ENCODE measurements at regions not wholly inside any gene's neighbourhood (a gene's known extent, or its start where the extent isn't known, plus 50 kb on each side); places are given as distances from the start of the nearest gene placed in this dataset.

DNA sequence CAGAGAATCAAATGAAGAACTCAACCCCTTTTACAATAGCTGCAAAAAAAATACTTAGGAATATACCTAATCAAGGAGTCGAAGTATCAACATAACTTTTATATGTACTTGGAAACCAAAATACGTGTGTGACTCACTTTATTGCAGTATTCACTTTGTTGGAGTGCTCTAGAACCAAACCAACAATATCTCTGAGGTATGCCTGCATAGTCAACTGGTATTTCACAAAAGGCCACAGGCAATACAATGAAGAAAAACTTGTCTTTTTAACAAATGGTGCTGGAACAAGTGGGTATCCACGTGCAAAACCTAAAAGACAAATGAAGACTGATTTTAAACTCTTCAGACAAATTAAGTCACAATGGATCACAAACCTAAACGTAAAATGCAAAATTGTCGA, 385.7 kb downstream of the TLE1 start:
- no peaks in the 10 kb centered on the region for H3K79me2 ChIP-seq (ENCODE audit: control insufficient read depth, insufficient read depth, low read length)
- POLR2A ChIA-PET: no interaction called here
- H3K9ac ChIP-seq (ENCODE audit: control insufficient read depth, insufficient read depth, low read length): no peak overlapping the region
- CTCF ChIA-PET: no interaction called here
- H3K4me1 ChIP-seq (ENCODE audit: control insufficient read depth, insufficient read depth, low read length): no peaks in the 10 kb centered on the region
- BruUV-seq (replicated peaks): no TSS peak
- ATAC-seq (no peak), DNase-seq (ENCODE audit: low read depth, low spot score) (no peak), FAIRE-seq (no peak)
- RAD21 ChIA-PET (ENCODE audit: unreplicated experiment): no interaction called here
- SMC1A ChIA-PET (ENCODE audit: uncharacterized antibody, unreplicated experiment): no interaction called here
- no peaks in the 10 kb centered on the region for H3K9me3 ChIP-seq (replicated peaks; ENCODE audit: control insufficient read depth, insufficient read depth, low read length)
- H3K4me3 ChIP-seq: no peak overlapping the region
- intact Hi-C loops (cut with micrococcal nuclease; ENCODE audit: unreplicated experiment): no loop called here
- H3K4me2 ChIP-seq (ENCODE audit: control insufficient read depth, insufficient read depth): no peak overlapping the region
- no peak for TF ChIP-seq CEBPB (IDR thresholded peaks at IDR 0.05; ENCODE audit: borderline replicate concordance in 1 of 2, low read depth in 2 of 2, low read length in 2 of 2)
- TF ChIP-seq TCF12 (IDR thresholded peaks at IDR 0.05; ENCODE audit: low read depth, low read length): no peak
- no peak for TF ChIP-seq ZZZ3 (IDR thresholded peaks at IDR 0.05; ENCODE audit: control insufficient read depth, insufficient read length, low read depth)
- TF ChIP-seq POLR2AphosphoS2 (IDR thresholded peaks at IDR 0.05; ENCODE audit: low read depth, low read length): no peak
- TF ChIP-seq HSF1 (IDR thresholded peaks at IDR 0.05; ENCODE audit: low read depth, low read length): no peak
- no peak for TF ChIP-seq ZNF274 (IDR thresholded peaks at IDR 0.05; ENCODE audit: insufficient read depth, insufficient read length)
- TF ChIP-seq IKZF1 (conservative IDR thresholded peaks at IDR 0.05): no peak
- TF ChIP-seq ATF7 (IDR thresholded peaks at IDR 0.05; ENCODE audit: low read depth): no peak
- TF ChIP-seq WRNIP1 (IDR thresholded peaks at IDR 0.05; ENCODE audit: borderline replicate concordance, low read depth, low read length): no peak
- TF ChIP-seq GATAD2B (conservative IDR thresholded peaks at IDR 0.05; ENCODE audit: low read depth): no peak
- TF ChIP-seq HDGF (IDR thresholded peaks at IDR 0.05): no peak
- TF ChIP-seq ASH2L (IDR thresholded peaks at IDR 0.05; ENCODE audit: borderline replicate concordance, low read depth): no peak
- TF ChIP-seq CBX5 (IDR thresholded peaks at IDR 0.05; ENCODE audit: low read depth): no peak
- in situ Hi-C loops (cut with MboI): no loop called here
- no peaks in the 10 kb centered on the region for H3K36me3 ChIP-seq (ENCODE audit: control insufficient read depth in 2 of 2, insufficient read depth in 2 of 2, low read length in 1 of 2)
- H2AFZ ChIP-seq (ENCODE audit: control insufficient read depth, low read depth, low read length): no peak overlapping the region
- no peaks in the 10 kb centered on the region for H4K20me1 ChIP-seq (ENCODE audit: control insufficient read depth, insufficient read depth)
- WGBS (ENCODE audit: insufficient coverage, insufficient replicate concordance, low lambda C conversion rate, missing lambda C conversion rate): 15% methylated on average over 5 of the region's 5 CpGs
- H3K27me3 ChIP-seq (replicated peaks in 1 of 2; ENCODE audit: control insufficient read depth in 2 of 2, insufficient read depth in 2 of 2, low read length in 1 of 2): no peaks in the 10 kb centered on the region
- no peak overlapping the region for H3K27ac ChIP-seq (ENCODE audit: control insufficient read depth, insufficient read depth)

Data from GM12878 (cell line).